Upper lobe of right lung (tissue), 1 donor: ENCODE measurements at regions not wholly inside any gene's neighbourhood (a gene's known extent, or its start where the extent isn't known, plus 50 kb on each side); places are given as distances from the start of the nearest gene placed in this dataset.
"Not testable (repeated sequence)": the region's sequence is repeated elsewhere in the genome, so short reads cannot be mapped to it uniquely, and the experiment has no call there.

Experiments used
- ATAC-seq: fragments of 200-7000 bp; cut with Tn5 transposase; one replicate; pipeline ENCODE4 v1.9.1; 2020; ENCODE audit warnings: mild to moderate bottlenecking, moderate library complexity
- DNase-seq: peaks from one replicate; pipeline ENCODE4 v3.0.0-alpha.2; 2020
- H3K27ac ChIP-seq: fragments of 200-600 bp; one replicate; pipeline ENCODE4 v1.8.0; 2022
- H3K27me3 ChIP-seq: fragments of 200-600 bp; one replicate; pipeline ENCODE4 v1.8.0; 2022; ENCODE audit warnings: mild to moderate bottlenecking
- H3K36me3 ChIP-seq: fragments of 200-600 bp; one replicate; pipeline ENCODE4 v1.8.0; 2022
- H3K4me1 ChIP-seq: fragments of 200-600 bp; one replicate; pipeline ENCODE4 v1.8.0; 2022
- H3K4me3 ChIP-seq: fragments of 200-600 bp; one replicate; pipeline ENCODE4 v1.8.0; 2022; ENCODE audit warnings: mild to moderate bottlenecking
- H3K9me3 ChIP-seq: fragments of 200-600 bp; one replicate; pipeline ENCODE4 v1.8.0; 2022
- intact Hi-C: fragments of 100-400 bp; cut with DNase I; formaldehyde crosslinking; loops from one replicate; pipeline ENCODE4 v1.11.0; 2022
- TF ChIP-seq, protein P1 (sequence below): fragments of 200-600 bp; IDR thresholded peaks from one replicate; pipeline ENCODE4 v1.8.0; 2022; ENCODE audit warnings: antibody characterized with exemption
- donor health status: DM: no; HTN: yes; CAD: no; lungs with severe emphysema.

DNA sequence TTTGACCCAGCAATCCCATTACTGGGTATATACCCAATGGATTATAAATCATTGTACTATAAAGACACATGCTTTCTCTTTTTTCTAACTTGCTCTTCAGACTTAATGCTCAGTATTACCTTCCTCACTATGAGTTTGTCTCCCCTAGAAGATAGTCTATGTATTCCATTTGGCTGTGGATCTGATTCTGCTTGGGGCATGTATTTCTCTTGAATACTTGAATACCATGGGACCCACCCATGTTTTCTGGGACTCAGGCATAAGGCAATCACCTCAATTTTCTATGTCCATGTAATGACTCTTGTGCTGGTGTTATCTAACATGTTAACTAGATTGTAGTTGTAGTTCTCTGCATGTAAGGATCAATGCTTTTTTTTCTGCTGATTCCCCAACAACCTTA is 70.4 kb upstream of the PPM1H start:
- no peak overlapping the region for H3K4me3 ChIP-seq
- no peak overlapping the region for H3K27ac ChIP-seq
- no peaks in the 10 kb centered on the region for H3K9me3 ChIP-seq
- DNase-seq (no peak), ATAC-seq (no peak)
- TF ChIP-seq, protein P1, sequence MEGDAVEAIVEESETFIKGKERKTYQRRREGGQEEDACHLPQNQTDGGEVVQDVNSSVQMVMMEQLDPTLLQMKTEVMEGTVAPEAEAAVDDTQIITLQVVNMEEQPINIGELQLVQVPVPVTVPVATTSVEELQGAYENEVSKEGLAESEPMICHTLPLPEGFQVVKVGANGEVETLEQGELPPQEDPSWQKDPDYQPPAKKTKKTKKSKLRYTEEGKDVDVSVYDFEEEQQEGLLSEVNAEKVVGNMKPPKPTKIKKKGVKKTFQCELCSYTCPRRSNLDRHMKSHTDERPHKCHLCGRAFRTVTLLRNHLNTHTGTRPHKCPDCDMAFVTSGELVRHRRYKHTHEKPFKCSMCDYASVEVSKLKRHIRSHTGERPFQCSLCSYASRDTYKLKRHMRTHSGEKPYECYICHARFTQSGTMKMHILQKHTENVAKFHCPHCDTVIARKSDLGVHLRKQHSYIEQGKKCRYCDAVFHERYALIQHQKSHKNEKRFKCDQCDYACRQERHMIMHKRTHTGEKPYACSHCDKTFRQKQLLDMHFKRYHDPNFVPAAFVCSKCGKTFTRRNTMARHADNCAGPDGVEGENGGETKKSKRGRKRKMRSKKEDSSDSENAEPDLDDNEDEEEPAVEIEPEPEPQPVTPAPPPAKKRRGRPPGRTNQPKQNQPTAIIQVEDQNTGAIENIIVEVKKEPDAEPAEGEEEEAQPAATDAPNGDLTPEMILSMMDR: no peak
- no peaks in the 10 kb centered on the region for H3K4me1 ChIP-seq
- no peaks in the 10 kb centered on the region for H3K36me3 ChIP-seq
- no peaks in the 10 kb centered on the region for H3K27me3 ChIP-seq
- intact Hi-C loops: no loop called here

DNA sequence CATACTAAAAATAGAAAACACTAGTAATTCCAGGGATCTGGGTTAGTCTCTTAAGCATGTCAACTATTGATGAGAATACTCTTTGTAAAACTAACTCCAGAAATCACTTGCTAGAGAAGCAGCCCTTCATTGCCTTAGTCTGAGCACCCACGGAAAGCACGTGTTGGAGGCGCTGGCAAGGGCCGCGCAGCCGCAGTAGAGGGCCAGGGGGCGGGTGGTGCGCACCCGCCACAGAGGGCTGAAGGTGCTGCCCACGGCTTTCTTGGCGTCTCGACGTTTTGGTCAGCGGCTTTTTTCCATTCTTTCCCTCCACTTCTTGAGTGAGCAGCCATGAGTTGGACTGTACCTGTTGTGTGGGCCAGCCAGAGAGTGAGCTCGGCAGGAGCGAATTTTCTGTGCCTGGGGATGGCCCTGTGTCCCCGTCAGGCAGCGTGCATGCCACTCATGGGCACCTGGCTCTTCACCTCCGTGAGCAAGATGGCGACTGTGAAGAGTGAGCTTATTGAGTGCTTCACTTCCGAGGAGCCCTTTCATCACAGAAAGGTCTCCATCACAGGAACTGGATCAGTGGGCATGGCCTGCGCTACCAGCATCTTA is 68.4 kb upstream of the PPM1H start:
- H3K36me3 ChIP-seq: no peaks in the 10 kb centered on the region
- H3K27ac ChIP-seq: no peak overlapping the region
- H3K4me3 ChIP-seq: no peak overlapping the region
- TF ChIP-seq, protein P1: no peak
- H3K4me1 ChIP-seq: no peaks in the 10 kb centered on the region
- no peaks in the 10 kb centered on the region for H3K27me3 ChIP-seq
- DNase-seq (no peak), ATAC-seq (no peak)
- H3K9me3 ChIP-seq: no peaks in the 10 kb centered on the region
- intact Hi-C loops: no loop called here

DNA sequence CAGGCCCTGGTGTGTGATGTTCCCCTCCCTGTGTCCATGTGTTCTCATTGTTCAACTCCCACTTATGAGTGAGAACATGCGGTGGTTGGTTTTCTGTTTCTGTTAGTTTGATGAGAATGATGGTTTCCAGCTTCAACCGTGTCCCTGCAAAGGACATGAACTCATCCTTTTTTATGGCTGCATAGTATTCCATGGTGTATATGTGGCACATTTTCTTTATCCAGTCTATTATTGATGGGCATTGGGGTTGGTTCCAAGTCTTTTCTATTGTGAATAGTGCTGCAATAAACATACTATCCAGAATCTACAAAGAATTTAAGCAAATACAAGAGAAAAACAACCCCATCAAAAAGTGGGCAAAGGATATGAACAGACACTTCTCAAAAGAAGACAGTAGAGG is 67.1 kb upstream of the PPM1H start:
- ATAC-seq, H3K4me1 ChIP-seq, DNase-seq, H3K4me3 ChIP-seq, H3K27me3 ChIP-seq, intact Hi-C loops, H3K27ac ChIP-seq, H3K9me3 ChIP-seq, H3K36me3 ChIP-seq: not testable (repeated sequence)

DNA sequence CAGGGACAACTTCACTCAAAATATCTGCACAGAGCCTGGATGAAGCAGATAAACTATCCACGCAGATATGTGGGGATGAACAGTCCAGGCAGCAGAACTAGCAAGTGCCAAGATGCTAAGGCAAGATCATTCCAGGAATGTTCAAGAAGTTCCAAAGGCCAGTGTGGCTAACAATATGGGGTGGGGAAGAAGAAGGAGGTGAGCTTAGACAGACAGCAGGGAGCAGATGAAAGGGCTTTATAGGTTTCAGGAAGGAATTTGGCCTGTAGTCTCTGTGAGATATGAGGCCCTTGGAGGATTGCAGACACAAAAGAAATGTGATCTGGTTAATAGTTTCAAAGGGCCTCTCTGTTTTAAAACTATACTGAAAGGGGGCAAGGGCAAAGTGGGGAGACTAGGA is 63.5 kb upstream of the PPM1H start:
- H3K4me1 ChIP-seq: no peaks in the 10 kb centered on the region
- intact Hi-C loops: no loop called here
- H3K9me3 ChIP-seq: no peaks in the 10 kb centered on the region
- H3K36me3 ChIP-seq: no peaks in the 10 kb centered on the region
- no peak overlapping the region for H3K27ac ChIP-seq
- TF ChIP-seq, protein P1: no peak
- no peaks in the 10 kb centered on the region for H3K27me3 ChIP-seq
- ATAC-seq (no peak), DNase-seq (no peak)
- no peak overlapping the region for H3K4me3 ChIP-seq

DNA sequence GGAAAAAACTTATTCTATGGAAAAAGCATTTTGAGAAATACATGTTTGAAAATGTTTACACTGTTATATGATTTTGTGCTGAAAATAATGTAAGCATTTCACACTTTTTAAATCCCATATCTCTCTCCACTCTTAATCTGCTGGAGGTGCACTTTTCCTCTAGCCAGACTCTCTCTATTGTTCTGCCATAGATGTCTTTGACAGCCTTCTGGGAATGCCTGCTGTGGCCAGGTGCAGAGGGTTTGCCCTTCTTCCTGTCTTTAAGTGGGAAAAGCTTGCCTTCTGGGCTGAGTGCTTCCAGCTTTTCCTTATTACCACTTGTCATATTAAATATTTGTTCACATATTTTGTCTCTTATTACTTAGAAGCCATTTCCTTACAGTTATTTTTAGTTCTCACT is 60.1 kb upstream of the PPM1H start:
- ATAC-seq (no peak), DNase-seq (no peak)
- Histone ChIP-seq H3K4me1 (no peaks in the 10 kb centered on the region), H3K27ac (no peak overlapping the region), H3K36me3 (no peaks in the 10 kb centered on the region), H3K4me3 (no peak overlapping the region), H3K27me3 (no peaks in the 10 kb centered on the region), H3K9me3 (no peaks in the 10 kb centered on the region)
- TF ChIP-seq, protein P1: no peak
- intact Hi-C loops: no loop called here

DNA sequence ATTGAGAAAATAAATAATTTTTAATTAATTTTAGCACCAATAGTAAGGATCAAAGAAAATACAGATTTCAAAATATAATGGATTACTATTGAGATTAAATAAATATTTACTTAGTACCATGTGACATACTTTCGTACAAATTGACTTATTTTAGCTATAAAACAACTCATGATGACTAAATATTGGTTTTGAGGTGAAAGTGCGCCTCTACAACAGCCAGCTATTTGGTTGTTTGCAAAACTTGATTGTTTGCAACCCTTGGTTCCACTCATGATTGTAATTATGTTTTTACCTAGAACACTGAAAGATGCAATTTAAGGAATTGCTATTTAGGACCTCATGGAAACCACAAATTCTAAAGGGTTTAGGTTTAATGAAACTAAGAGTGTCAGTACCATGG is 51.9 kb upstream of the PPM1H start:
- Histone ChIP-seq H3K27me3 (no peaks in the 10 kb centered on the region), H3K4me3 (no peak overlapping the region), H3K36me3 (no peaks in the 10 kb centered on the region), H3K4me1 (no peaks in the 10 kb centered on the region), H3K9me3 (no peaks in the 10 kb centered on the region), H3K27ac (no peak overlapping the region)
- TF ChIP-seq, protein P1: no peak
- intact Hi-C loops: no loop called here
- DNase-seq: no peak
- ATAC-seq: no peak
